GM12874 (cell line): ENCODE measurements at regions not wholly inside any gene's neighbourhood (a gene's known extent, or its start where the extent isn't known, plus 50 kb on each side); places are given as distances from the start of the nearest gene placed in this dataset.

ENCODE experiments used
- TF ChIP-seq, protein P1 (sequence below): IDR thresholded peaks from 2 replicates; pipeline ENCODE4 v1.5.1; 2011; ENCODE audit warnings: low read depth, mild to moderate bottlenecking, control low read depth, low read length, moderate library complexity; ENCODE audit not compliant: insufficient read depth

GRCh38 chr16:26664086-26664485 lies 402.6 kb upstream of the C16orf82 start:
- TF ChIP-seq, protein P1, sequence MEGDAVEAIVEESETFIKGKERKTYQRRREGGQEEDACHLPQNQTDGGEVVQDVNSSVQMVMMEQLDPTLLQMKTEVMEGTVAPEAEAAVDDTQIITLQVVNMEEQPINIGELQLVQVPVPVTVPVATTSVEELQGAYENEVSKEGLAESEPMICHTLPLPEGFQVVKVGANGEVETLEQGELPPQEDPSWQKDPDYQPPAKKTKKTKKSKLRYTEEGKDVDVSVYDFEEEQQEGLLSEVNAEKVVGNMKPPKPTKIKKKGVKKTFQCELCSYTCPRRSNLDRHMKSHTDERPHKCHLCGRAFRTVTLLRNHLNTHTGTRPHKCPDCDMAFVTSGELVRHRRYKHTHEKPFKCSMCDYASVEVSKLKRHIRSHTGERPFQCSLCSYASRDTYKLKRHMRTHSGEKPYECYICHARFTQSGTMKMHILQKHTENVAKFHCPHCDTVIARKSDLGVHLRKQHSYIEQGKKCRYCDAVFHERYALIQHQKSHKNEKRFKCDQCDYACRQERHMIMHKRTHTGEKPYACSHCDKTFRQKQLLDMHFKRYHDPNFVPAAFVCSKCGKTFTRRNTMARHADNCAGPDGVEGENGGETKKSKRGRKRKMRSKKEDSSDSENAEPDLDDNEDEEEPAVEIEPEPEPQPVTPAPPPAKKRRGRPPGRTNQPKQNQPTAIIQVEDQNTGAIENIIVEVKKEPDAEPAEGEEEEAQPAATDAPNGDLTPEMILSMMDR = no peak

DNA sequence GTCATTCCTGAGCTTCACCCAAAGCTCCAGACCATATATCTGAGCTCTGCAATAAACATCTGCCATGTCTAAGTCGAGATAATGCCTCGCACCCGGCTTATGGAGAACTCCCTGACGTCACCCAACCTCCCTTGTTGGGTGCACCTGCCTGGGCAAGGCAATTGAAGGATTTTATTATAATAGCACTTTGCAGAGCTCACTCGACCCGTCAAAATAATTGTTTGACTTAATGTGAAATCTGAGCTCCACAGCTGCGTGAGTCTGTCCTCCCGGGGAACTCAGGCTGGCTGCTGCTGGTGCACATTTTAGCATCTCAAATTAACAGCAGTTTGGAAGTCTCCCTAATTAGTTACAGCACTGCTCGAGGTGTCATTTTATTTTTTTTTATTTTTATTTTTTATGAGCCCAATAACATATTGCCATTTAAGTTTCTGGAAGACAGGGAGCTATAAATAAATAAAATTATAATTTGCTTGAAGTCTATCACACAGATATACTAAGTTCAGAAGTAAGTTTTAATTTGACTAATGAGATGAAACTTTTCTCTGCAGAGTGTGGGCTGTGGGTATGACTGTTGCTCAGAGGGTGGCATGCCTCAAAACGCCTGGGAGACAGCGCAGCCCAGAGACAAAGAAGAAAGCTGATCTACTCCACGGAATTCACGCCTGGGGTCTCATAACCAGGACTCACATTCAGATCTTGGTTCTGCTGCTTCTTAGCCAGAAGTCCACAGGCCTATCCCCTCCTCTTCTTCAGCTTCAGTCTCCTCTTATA lies 401.4 kb upstream of the C16orf82 start:
- TF ChIP-seq, protein P1 = no peak

DNA sequence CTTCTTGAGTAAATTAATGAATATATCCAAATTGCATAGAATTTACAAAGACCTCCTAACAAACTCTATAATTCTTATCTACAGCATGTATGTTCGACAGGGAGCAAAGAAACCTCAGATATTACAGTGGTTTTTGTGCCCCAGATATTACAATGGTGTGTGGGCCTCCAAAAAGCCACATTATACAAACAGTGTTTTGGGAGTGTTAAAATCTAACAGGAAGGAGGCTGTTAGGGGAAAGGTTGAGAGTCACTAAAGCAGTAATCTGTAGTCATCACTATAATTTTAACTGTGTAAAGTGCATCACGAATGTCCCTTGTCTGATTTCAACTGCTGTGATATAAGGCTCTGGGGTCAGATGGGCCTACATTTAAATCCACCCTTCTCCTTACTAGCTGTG lies 400.2 kb upstream of the C16orf82 start:
- TF ChIP-seq, protein P1 = no peak

- TF ChIP-seq, protein P1 = no peak
Measured at GRCh38 chr16:26667307-26667706, 399.4 kb upstream of the C16orf82 start.

DNA sequence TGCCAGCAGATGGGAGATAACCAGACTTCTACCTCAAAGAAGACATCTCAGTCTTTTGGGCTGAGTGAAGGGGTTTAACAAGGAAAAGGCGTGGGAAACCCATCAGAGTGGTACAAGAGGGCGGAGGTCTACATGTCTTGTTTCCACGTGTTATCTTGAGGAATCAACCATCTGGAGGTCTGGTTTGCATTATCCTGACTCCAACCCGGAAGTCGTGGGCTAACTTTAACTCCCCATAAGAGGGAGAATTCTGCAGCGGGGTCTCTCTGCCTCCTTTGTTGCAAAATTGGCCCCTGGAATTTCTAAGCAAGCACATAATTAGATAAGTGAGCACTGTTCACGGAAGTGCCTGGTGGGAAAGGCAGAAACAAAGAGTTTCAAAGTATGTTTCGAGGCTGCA lies 398.7 kb upstream of the C16orf82 start:
- TF ChIP-seq, protein P1 = no peak

DNA sequence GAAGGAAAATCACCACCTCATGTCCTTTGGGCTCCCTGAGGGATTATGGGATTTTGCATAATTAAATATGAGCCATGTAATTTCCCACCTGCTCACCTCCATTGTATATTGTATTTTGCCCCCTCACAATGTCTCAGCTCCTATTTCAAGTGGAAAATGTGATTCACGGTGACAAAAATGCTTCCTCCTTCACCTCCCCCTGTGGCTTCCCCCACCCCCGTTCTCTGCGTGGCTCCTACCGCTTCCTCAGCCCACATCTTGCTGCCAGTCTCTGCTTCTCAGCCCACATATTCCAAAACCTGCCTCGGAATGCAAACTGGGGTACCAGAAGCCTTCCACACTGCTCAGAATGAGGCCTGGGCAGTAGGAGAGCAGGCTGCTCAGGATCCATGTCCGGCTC lies 394.5 kb upstream of the C16orf82 start:
- TF ChIP-seq, protein P1 = no peak

DNA sequence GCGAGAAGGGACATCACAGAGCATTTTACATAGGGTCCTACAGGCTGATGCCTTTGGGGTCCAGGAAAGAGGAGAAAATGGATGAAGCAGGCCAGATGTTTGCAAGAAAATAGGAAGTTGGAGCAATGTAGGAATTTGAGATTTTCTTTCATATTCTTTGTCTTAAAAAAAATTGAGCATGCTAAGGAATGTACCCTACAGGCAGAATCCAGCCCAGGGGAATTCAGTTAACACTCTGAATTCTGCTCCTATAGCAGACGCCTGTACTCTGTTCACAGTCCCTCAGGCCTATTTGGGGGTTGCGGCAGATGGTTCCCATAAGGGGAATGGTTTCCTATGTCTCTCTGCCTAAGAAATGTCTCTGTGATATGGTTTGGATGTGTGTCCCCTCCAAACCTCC lies 393.7 kb upstream of the C16orf82 start:
- TF ChIP-seq, protein P1 = no peak
